Keratinocyte (primary cell): ENCODE measurements at regions not wholly inside any gene's neighbourhood (a gene's known extent, or its start where the extent isn't known, plus 50 kb on each side); places are given as distances from the start of the nearest gene placed in this dataset.

Experiments
- CTCF ChIP-seq, 3 experiments: IDR thresholded peaks in 1 of 3; conservative IDR thresholded peaks in 1 of 3; optimal IDR thresholded peaks in 1 of 3; 2 replicates in 2 of 3; 3 replicates in 1 of 3; pipeline versions ENCODE3 to v1.5.1; 2011; ENCODE audit warnings: low read length in 3 of 3, mild to moderate bottlenecking in 3 of 3, moderate library complexity in 2 of 3, control low read depth in 1 of 3, inconsistent platforms in 1 of 3; ENCODE audit not compliant: insufficient read depth in 2 of 3; ENCODE audit errors: extremely low read depth in 1 of 3
- EZH2 ChIP-seq: IDR thresholded peaks from one replicate; pipeline ENCODE4 v1.6.1; 2012; ENCODE audit warnings: inconsistent platforms, mild to moderate bottlenecking, low read length, moderate library complexity

- no peak for TF ChIP-seq CTCF (optimal IDR thresholded peaks at IDR 0.05 in 1 of 3, IDR thresholded peaks at IDR 0.05 in 1 of 3, conservative IDR thresholded peaks at IDR 0.05 in 1 of 3; ENCODE audit: extremely low read depth in 1 of 3, insufficient read depth in 2 of 3, low read length in 3 of 3)
- no peak for TF ChIP-seq EZH2
These were observed 154.5 kb downstream of the CD83 start for GRCh38 chr6:14271789-14272736.
